GM13976 (cell line): ENCODE measurements at regions not wholly inside any gene's neighbourhood (a gene's known extent, or its start where the extent isn't known, plus 50 kb on each side); places are given as distances from the start of the nearest gene placed in this dataset.
"Not testable (repeated sequence)": the region's sequence is repeated elsewhere in the genome, so short reads cannot be mapped to it uniquely, and the experiment has no call there.

Experiments used
- DNase-seq: peaks from one replicate; pipeline ENCODE4 v3.0.0; 2012; ENCODE audit warnings: low spot score
- in situ Hi-C: fragments of 300-500 bp; cut with MboI; formaldehyde crosslinking; loops from one replicate; pipeline ENCODE4 v1.12.0; 2022; ENCODE audit warnings: low sequenced_read_pairs, mixed read lengths, inconsistent platforms; ENCODE audit not compliant: unreplicated experiment
- TF ChIP-seq, protein P1 (sequence below): IDR thresholded peaks from 2 replicates; pipeline ENCODE4 v1.5.1; 2012; ENCODE audit warnings: borderline replicate concordance, mild to moderate bottlenecking; ENCODE audit not compliant: insufficient read depth; ENCODE audit errors: extremely low read depth, missing control alignments, control extremely low read depth

DNA sequence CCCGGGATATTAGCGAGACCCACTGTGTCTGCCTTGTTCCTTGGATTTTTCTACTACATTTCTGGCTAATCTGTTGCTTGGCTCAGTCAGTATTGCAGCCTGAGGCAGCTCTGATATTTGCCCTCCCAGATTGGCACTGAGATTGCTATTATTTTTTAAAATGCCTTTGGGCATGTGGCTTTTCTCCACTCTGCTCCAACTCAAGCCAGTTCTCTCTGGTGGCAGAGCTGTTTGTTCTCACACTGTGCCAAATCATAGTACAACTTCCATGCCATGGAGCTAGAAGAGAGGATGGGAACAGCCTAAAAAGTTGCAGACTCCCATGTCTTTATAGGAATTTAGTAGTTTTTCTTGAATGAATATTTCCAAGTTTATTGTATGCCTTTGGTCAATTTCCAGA, 155.9 kb upstream of the ATP10B start:
- in situ Hi-C loops = no loop called here
- DNase-seq = no peak
- TF ChIP-seq, protein P1, sequence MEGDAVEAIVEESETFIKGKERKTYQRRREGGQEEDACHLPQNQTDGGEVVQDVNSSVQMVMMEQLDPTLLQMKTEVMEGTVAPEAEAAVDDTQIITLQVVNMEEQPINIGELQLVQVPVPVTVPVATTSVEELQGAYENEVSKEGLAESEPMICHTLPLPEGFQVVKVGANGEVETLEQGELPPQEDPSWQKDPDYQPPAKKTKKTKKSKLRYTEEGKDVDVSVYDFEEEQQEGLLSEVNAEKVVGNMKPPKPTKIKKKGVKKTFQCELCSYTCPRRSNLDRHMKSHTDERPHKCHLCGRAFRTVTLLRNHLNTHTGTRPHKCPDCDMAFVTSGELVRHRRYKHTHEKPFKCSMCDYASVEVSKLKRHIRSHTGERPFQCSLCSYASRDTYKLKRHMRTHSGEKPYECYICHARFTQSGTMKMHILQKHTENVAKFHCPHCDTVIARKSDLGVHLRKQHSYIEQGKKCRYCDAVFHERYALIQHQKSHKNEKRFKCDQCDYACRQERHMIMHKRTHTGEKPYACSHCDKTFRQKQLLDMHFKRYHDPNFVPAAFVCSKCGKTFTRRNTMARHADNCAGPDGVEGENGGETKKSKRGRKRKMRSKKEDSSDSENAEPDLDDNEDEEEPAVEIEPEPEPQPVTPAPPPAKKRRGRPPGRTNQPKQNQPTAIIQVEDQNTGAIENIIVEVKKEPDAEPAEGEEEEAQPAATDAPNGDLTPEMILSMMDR = no peak

DNA sequence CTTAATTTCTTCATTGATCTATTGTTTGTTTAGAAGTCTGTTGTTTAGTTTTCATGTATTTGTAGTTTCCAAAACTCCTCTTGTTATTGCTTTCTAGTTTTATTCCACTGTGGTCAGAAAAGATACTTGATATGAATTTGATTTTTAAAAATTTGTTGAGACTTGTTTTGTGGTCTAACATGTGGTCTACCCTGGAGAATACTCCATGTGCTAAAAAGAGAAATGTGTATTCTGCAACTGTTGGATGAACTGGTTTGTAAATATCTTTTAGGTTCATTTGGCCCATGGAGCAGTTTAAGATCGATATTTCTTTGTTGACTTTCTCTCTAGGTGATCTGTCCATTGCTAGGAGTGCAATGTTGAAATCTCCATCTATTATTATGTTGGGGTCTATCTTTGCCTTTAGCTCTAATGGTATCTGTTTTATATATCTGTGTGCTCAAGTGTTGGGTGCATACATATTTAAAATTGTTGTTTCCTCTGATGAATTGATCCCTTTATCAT, 150.6 kb upstream of the ATP10B start:
- DNase-seq = no peak
- in situ Hi-C loops = no loop called here
- TF ChIP-seq, protein P1 = no peak

DNA sequence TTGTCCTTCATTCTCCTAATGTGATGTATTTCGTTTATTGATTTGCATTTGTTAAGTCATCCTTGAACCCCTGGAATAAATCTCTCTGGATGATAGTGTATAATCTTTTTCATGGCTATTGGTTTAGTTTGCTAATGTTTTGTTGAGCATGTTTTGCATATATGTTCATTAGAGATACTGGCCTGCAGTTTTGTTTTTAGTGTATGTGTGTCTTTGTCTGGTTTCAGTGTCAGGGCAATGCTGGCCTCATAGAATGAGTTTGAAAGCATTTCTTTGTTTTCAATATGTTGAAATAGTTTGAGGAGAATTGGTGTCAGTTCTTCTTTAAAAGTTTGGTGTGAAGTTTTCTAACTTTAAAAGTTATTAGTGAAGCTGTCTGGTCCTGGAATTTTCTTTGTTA, 149.6 kb upstream of the ATP10B start:
- TF ChIP-seq, protein P1 = no peak
- DNase-seq = no peak

DNA sequence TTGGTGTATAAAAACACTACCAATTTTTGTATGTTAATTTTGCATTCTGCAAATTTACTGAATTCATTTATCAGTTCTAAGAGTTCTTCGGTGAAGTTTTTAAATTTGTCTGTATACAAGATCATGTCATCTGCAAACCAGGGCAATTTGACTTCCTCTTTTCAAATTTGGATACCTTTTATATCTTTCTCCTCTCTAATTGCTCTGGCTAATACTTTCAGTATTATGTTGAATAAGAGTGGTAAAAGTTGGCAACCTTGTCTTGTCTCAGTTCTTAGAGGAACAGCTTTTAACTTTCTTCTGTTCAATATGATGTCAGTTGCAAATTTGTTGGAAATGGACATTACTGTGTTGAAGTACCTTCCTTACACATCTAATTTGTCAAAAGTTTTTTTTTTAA, 149.1 kb upstream of the ATP10B start:
- DNase-seq, in situ Hi-C loops: not testable (repeated sequence)

More for the DNA sequence above, 149.6 kb upstream of the ATP10B start:
- in situ Hi-C loops = no loop called here

DNA sequence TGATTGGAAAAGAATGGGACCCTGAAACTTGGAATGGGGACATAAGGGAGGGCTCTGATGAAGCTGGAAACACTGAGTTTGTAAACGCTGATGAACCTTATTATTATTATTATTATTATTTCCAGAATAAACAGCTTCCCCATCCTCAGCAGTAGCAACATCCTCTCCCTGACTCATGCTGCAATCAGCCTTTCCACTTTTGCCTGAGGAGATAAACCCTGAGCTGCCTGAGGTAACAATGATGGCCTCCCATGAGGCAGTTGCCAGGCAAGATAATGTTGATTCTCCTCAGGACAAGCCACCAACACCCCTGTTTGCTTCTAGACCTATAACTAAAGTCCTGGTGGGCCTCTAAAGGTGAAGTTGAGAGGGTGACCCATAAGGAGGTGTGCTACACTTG, 139.2 kb upstream of the ATP10B start:
- no peak for DNase-seq
- TF ChIP-seq, protein P1 = no peak
- in situ Hi-C loops = no loop called here

DNA sequence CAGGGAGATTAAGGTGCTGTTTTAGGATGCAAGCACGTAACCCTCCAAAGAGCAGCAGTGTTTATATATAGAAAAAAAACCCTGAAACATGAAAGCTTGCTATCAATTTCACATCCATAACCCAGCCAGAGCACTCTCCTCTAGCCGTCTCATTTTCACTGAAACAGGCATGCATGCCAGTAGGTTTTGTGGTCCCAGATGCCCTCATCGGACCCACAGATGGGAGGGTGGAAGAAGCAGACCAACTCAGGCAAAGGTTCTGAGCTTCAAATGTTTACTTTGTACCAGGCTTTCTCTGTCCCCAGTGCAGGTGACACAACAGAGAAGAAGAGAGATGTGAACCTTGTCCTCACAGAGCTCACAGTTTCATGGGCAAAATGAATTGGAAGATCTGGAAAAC, 127.4 kb upstream of the ATP10B start:
- in situ Hi-C loops = no loop called here
- TF ChIP-seq, protein P1 = no peak
- no peak for DNase-seq

DNA sequence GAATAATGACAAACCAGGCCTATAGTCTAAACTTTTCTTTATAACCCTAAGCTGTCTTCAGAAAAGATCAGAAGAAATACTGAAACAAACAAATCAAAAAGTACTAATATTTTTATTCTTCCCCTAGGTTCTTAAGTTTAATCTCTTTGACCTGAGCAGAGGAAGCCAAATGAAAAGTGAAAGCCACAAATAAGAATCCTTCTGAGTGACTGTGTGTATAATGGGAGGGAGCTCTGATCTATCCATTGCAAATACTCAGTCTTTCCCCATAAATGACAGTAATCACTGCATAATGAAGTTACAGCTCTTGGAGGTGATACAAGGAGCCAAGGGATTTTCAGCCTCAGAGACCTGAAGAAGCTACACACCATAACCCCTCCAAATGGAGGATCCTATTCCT, 126.9 kb upstream of the ATP10B start:
- in situ Hi-C loops = no loop called here
- no peak for DNase-seq
- TF ChIP-seq, protein P1 = no peak

DNA sequence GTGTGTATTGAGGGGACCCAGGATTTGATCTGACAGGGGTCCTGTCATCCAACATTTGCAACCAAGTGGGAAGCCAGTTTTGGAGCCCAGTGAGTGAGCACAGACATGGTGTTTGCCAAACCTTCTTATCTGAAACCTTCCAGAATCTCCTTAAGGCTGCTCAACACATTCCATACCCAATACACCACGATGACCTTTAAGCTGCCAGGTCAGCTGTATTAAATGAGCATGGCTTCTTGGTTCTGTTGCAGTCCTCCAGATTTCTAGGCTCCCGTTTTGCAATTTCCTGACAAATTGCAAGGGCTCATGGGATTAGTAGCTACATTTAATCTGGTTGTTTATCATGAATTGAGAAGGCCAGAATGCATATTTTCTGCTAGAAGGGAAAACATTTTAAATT, 124.2 kb upstream of the ATP10B start:
- TF ChIP-seq, protein P1 = no peak
- DNase-seq = no peak
- in situ Hi-C loops = no loop called here
